T47D (cell line): ENCODE measurements at regions not wholly inside any gene's neighbourhood (a gene's known extent, or its start where the extent isn't known, plus 50 kb on each side); places are given as distances from the start of the nearest gene placed in this dataset.
A peak's percentile ranks its signal among the peaks of the same experiment; 100 is the strongest.

Source experiments
- DNase-seq, 2 experiments: peaks; one replicate each; pipeline versions ENCODE4 v3.0.0 to v3.0.0-alpha.2; 2011 to 2012; ENCODE audit warnings: low read depth in 1 of 2, low spot score in 1 of 2
- JUND ChIP-seq: IDR thresholded peaks from 2 replicates; pipeline ENCODE4 v1.6.1; 2012; ENCODE audit warnings: low read depth
- in situ Hi-C: cut with HindIII; loops from 2 replicates; pipeline ENCODE4 v1.10.0; 2016; ENCODE audit warnings: low sequenced_read_pairs, low pct_unique_long_range_greater_than_20kb

DNA sequence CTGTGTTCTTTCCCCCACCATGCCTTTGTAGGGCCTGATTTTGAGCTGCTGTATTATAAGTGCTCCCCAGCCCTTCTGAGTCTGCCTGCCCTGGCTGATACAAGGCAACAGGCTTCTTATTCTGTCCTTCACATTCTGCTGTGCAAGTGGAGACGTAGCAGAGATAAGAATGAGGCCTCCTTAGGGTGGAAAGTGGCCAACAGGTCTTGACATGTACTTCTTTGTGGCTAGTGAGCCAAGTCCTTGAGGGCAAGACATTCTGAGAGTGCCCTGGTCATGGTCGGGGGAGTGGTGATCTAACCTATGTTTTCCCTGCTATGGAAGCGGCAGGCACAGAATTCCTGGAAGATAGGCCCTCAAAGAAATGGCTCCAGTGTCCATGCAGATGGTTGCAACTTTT lies 235.7 kb upstream of the CADM1 start:
- in situ Hi-C loops: no loop called here
- DNase-seq: no peak
- no peak for TF ChIP-seq JUND

DNA sequence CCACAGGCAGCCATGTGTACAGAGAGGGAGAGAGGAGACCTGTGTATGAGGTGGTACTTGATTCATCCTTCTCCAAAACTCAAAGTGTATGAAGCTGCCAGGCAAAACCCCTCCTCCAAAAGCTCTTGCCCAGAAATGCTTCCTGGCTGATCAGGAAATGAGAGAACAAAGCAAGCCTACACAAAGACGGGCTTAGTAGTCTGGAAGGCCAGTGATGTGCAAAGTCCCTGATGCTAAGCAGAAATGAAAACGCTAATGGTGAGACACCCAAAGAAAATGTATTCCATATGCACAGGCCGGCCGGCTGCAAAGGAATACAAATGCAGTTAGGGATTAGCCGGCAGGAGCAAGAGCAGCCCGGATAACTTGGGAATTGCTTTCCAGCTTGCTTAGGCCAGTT lies 234.9 kb upstream of the CADM1 start:
- no peak for TF ChIP-seq JUND
- in situ Hi-C loops: no loop called here
- no peak for DNase-seq

DNA sequence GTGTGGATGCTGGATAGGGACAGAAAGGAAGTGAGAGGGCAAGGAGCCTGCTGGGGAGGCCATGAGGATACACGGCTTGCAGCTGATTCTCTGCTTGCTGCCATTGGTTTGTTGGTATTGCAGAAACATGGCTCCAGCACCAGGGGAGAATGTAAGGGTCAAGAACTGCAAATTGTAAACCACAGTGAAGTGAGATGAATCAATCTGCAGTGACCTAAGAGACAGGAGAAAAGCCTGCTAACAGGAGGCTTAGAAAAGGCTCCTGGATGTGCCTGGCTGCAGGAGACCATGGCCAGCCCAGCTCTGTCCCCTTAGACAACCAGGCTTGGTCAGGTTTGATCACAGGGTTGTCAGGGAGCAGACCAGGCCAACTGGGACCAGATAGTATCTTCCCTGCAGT lies 233.7 kb upstream of the CADM1 start:
- DNase-seq: no peak
- no peak for TF ChIP-seq JUND
- in situ Hi-C loops: no loop called here

DNA sequence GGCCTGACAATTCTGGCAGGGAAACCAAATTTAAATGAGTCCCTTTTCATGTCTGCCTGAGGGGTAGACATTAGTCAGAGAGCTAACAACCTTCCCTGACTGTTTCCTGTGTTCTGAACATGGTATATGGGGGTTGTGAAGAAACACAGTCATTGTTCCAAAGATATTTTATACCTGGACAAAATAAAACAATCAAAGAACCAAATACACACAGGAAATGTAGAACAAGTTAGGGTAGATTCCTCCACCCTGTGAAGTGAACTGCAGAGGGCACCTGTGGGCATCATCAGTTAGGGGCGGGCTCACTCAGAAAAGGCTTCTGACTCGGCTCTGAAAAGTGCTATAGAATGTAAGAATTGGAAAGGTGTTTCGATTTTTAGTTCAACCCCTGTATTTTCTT lies 231.9 kb upstream of the CADM1 start:
- TF ChIP-seq JUND: no peak
- peak; percentile 28 to 78 for DNase-seq
- in situ Hi-C loops: no loop called here

DNA sequence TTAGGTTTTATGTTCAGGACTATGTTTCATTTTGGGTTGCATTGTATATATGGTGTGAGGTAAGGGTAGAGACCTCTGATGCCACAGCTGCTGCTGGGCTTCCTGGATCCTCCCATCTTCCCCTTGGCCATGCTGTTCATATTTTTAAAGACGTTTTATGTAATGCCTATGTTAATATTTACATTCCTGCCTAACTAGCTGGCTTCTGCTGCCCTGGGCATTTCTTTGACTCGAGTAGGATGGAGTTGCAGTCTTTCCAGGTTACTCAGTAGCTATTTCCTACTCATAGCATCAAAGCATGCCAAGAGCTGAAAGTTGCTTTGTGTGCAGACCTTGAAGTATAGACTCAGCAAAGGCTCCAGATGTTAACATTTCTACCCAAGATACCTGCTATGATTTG lies 220.5 kb upstream of the CADM1 start:
- TF ChIP-seq JUND: peak; percentile 63
- DNase-seq: peak; percentile 78 to 94

DNA sequence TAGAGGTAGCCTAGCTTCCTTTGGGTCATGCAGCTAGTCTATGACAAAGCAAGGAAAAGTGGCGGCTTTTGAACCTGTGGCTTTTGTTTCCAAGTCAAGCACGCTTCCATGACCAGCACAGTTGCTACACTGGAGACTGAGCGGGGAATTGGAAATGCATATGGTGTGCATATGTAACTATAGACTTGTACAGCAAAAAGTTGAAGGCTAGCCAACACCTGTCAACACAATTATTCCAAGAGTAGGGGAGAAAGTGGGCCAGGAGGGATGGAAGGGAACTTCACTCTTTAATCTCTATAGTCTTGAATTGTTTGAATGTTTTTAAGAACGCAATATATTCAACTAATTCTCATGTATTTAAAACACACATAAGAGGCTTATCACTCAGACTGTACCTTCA lies 218.5 kb upstream of the CADM1 start:
- in situ Hi-C loops: no loop called here
- no peak for TF ChIP-seq JUND
- no peak for DNase-seq

More for the DNA sequence above, 220.5 kb upstream of the CADM1 start:
- in situ Hi-C loops: no loop called here

DNA sequence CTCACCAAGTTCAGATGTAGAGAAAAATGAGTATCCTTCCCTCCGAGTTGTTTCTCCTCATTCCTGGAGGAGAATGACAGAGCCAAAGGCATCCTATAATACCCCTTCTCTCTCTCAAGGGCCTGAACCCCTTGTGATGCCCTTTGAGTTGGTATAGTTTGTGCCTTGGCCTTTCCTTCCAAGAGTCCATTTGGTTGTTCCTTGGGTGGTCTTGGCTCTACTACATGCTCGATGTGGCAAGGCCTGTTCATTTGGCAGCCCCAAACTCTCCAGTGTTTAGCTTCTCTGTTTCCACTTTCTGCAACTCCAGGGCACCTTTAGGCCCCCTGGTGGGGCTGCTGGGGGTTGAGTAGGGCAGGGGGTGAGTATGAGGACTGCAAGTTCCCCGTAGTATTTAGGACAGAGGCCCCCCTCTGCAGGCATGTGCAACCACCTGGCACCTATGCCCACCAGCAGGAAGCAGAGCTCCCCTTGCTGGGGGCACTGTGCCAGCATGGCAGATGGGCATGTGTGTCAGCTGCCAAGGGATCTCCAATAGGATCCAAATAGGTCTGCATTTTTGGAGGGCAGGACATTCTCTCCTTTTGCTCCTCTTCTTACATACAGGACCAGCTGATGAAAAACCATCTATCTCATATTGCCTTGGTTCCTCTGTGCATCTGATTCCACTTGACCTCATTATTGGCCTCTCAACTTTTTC lies 217.2 kb upstream of the CADM1 start:
- no peak for TF ChIP-seq JUND
- no peak for DNase-seq
- in situ Hi-C loops: no loop called here

DNA sequence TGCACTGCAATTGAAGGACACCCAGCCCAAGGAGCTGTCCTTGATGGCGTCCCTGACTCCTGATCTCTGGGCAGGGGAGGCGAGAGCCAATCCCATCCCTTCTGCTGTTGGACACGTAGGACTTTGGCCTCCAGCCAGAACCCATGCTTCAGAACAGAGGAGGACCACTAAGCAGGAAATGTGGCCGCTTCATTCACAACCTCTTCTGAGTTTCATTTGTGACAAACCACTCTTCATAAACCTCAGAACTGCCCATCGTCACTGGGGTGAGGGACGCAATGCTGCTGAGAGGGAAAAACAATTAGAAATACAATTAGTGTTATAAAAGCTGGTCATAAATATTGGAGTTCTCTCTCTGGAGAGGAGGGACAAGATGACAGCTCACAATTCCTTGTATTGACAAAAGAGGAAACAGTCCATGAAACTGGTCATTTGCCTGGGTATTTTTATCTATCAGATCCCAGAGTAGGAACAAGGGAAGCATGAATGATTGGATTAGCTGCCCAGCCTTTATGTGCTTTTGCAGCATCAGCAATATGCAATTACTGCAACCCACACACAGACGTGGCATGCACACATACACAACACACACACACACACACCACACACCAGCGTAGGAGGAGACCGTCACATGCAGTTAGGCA lies 216.5 kb upstream of the CADM1 start:
- in situ Hi-C loops: no loop called here
- DNase-seq: no peak
- TF ChIP-seq JUND: no peak

DNA sequence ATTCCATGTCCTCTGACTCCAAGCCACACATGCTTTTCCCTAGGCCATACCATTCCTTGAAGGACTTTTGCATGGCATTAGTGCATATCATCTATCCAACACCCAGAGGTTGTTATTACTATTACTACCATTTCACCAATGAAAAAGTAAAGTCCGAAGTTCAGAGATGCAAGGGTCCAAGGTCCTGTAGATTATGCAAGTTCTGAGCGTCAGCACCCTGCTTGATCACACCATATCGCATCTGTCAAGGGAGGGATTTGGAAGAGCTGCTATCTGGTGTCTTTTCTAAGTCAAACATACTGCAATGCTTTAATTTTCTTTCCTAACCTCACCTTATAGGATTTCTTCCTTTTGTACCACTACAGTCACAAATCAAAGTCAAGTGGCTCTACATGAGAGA lies 214.7 kb upstream of the CADM1 start:
- DNase-seq: no peak
- no peak for TF ChIP-seq JUND
- in situ Hi-C loops: no loop called here

DNA sequence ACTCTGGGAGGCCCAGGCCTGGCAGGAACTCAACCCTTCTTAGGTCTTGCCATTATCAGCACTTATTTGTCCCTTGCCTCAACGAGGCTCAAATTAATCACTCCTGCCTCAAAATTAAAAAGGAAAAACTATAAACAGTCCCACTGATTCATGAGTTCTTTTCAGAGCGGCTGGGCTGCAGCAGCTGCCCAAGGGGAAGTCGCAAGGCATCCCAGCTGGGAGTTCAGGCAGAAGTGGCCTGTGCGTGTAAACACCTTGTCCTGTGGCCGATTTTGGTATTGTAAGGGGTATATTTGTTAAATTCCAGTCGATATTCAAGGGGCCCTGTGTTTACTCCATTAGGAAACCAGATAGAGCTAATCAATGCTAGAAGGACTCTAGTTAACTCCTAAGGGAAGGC lies 213.9 kb upstream of the CADM1 start:
- in situ Hi-C loops: no loop called here
- no peak for TF ChIP-seq JUND
- no peak for DNase-seq

DNA sequence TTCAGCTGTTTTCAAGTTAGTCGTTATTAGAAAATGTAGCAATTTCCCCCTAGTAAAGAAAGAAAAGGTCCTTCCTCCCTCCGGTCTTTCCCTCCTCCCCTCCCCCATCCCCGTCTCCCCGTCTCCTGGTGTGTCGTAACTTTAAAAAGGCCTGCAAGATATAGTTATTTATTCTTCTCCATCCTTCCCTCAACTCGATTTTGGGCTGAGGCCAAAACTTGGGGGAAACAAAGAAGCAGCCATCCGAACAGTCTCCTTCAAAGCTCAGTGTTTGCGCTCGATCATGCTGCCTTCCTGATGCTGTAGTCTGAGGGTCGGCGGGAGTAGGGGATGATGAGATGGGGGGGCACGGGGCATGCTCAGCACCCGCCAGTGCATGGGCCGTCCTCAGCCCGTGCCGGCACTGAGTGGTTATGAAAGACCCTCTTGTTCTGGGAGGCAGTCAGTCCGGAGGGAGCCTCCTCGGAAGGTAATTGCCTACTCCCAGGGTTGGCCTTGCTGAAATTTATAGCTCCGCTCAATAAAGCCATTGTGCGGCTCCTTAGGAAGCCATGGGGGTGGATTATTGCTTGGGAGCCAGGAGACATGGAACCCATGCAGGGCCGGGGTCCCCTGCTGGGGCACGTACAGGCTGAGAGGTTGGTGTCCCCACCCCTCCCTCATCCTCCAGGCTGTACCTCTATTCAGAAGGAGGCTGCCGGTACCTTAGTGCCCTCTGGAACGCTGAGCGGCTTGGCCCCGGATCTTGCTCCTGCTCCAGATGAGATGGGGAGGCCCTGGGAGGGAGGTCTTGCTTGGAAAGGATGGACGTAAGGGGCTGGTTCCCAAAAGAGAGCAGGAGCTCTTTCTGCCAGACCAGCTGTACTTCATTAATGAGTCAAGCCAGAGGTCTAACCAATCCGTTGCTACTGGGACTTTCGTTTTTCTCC lies 212.7 kb upstream of the CADM1 start:
- no peak for DNase-seq
- in situ Hi-C loops: no loop called here
- TF ChIP-seq JUND: no peak

DNA sequence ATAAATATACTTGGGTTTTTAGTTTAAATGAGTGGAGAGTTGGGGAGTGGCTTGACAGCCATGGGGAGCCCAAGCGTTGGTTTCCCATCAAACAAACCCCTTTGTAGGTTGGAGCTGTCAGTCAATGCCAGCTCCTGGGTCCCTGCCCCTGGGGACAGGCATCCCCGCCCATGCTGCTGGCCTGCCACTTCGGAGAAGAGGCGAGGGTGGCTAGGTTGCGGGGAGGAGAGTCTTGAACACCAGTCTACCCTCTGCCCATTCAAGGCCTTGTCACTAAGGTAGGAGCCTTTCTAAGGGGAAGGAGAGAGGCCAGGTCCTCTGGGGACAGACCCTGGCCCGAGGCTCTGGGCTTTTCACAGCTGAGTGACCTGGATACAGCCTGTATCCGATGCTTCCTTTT lies 211.9 kb upstream of the CADM1 start:
- no peak for DNase-seq
- in situ Hi-C loops: no loop called here
- no peak for TF ChIP-seq JUND

DNA sequence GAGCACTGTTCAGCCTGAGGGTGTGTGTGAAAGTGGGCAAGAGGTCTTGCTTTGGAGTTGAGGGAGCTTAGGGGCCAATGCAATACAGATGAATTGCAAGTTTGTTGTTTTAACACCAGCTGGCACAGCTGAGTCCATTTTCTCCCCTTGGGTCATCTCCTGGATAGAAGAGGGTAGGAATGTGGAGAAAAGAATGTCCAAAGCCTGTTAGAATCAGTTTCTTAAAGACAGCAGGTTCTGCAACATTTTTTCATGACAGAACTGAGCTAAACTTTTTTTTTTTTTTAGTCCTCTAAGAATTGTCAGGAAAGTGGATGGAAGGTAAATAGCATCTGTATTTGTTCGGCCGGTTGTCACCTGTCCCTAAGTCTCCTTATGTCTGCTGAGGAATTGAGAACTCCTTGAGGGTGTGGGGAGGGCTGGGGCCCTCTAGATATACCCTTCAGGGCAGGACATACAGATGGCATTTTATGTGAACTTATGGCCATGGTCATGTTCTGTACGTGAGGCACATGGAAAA lies 211.1 kb upstream of the CADM1 start:
- in situ Hi-C loops: no loop called here
- peak; percentile 36 to 75 for DNase-seq
- TF ChIP-seq JUND: no peak
